Ovary (tissue), 3 donors: ENCODE measurements at regions not wholly inside any gene's neighbourhood (a gene's known extent, or its start where the extent isn't known, plus 50 kb on each side); places are given as distances from the start of the nearest gene placed in this dataset.

Experiments used
- POLR2A ChIP-seq: fragments of 450-650 bp; IDR thresholded peaks from one replicate; pipeline ENCODE4 v1.6.1; 2017; ENCODE audit warnings: antibody characterized with exemption, mild to moderate bottlenecking, moderate library complexity
- TF ChIP-seq, protein P1 (sequence below), 3 donors: fragments of 450-650 bp in 2 of 3; fragments of 200-600 bp in 1 of 3; IDR thresholded peaks; one replicate each; pipeline versions ENCODE4 v1.5.1 to v1.8.0; 2016 to 2022; ENCODE audit warnings: antibody characterized with exemption in 3 of 3, mild to moderate bottlenecking in 1 of 3
- donor health status: DM: no; HTN: no; CAD: no.

GRCh38 chr2:228771774-228772173, 499.3 kb downstream of the PID1 start:
- TF ChIP-seq, protein P1, sequence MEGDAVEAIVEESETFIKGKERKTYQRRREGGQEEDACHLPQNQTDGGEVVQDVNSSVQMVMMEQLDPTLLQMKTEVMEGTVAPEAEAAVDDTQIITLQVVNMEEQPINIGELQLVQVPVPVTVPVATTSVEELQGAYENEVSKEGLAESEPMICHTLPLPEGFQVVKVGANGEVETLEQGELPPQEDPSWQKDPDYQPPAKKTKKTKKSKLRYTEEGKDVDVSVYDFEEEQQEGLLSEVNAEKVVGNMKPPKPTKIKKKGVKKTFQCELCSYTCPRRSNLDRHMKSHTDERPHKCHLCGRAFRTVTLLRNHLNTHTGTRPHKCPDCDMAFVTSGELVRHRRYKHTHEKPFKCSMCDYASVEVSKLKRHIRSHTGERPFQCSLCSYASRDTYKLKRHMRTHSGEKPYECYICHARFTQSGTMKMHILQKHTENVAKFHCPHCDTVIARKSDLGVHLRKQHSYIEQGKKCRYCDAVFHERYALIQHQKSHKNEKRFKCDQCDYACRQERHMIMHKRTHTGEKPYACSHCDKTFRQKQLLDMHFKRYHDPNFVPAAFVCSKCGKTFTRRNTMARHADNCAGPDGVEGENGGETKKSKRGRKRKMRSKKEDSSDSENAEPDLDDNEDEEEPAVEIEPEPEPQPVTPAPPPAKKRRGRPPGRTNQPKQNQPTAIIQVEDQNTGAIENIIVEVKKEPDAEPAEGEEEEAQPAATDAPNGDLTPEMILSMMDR (IDR thresholded peaks at IDR 0.05), result no peak
- TF ChIP-seq POLR2A, result no peak
